Suppressor macrophage treated with lipopolysaccharide for 4 hours (primary cell): ENCODE measurements at regions not wholly inside any gene's neighbourhood (a gene's known extent, or its start where the extent isn't known, plus 50 kb on each side); places are given as distances from the start of the nearest gene placed in this dataset.

Experiments
- DNase-seq: peaks from one replicate; pipeline ENCODE4 v3.0.0-alpha.2; 2020

- DNase-seq, result no peak
These were observed 110.8 kb downstream of the MTNR1B start for GRCh38 chr11:93080146-93080759.

- DNase-seq, result no peak
These were observed 112.2 kb downstream of the MTNR1B start for GRCh38 chr11:93081694-93082093.

GRCh38 chr11:93082900-93083299, 113.4 kb downstream of the MTNR1B start:
- no peak for DNase-seq

- DNase-seq, result peak; percentile 3
These were observed 112.9 kb downstream of the SLC36A4 start for GRCh38 chr11:93084727-93085505.

- DNase-seq, result peak; percentile 71
These were observed 108.2 kb downstream of the SLC36A4 start for GRCh38 chr11:93089474-93090102.
